CD14-positive monocyte (primary cell): ENCODE measurements at regions not wholly inside any gene's neighbourhood (a gene's known extent, or its start where the extent isn't known, plus 50 kb on each side); places are given as distances from the start of the nearest gene placed in this dataset.

Experiments used
- DNase-seq, 3 donors: peaks; one replicate each; pipeline ENCODE4 v3.0.0-alpha.2; 2011 to 2022
- H2AFZ ChIP-seq: 2 replicates; pipeline ENCODE4 v1.6.0; 2012; ENCODE audit warnings: mild to moderate bottlenecking, low read depth, low read length, inconsistent platforms; ENCODE audit not compliant: insufficient read depth, poor library complexity, severe bottlenecking
- H3K27ac ChIP-seq, 2 donors: 1 replicate in 1 of 2; 2 replicates in 1 of 2; pipeline ENCODE4 v1.5.1; 2012 to 2013; ENCODE audit warnings: low read length in 2 of 2, control low read depth in 1 of 2, inconsistent platforms in 1 of 2, low read depth in 1 of 2, mild to moderate bottlenecking in 1 of 2
- H3K27me3 ChIP-seq, 2 donors: one replicate each; pipeline versions ENCODE4 v1.6.0 to v1.6.1; 2011 to 2013; ENCODE audit warnings: low read length in 2 of 2; ENCODE audit not compliant: control insufficient read depth in 2 of 2, insufficient read depth in 2 of 2
- H3K36me3 ChIP-seq, 2 donors: replicated peaks in 1 of 2; 1 replicate in 1 of 2; 2 replicates in 1 of 2; pipeline versions ENCODE4 v1.5.1 to v1.6.1; 2012 to 2013; ENCODE audit warnings: low read length in 2 of 2, control low read depth in 1 of 2, inconsistent platforms in 1 of 2, mild to moderate bottlenecking in 1 of 2; ENCODE audit not compliant: insufficient read depth in 2 of 2, control insufficient read depth in 1 of 2
- H3K4me1 ChIP-seq, 2 donors: 1 replicate in 1 of 2; 2 replicates in 1 of 2; pipeline versions ENCODE4 v1.5.1 to v1.6.1; 2012 to 2013; ENCODE audit warnings: low read length in 2 of 2, control low read depth in 1 of 2, inconsistent platforms in 1 of 2, mild to moderate bottlenecking in 1 of 2, moderate library complexity in 1 of 2; ENCODE audit not compliant: insufficient read depth in 2 of 2, control insufficient read depth in 1 of 2
- H3K4me2 ChIP-seq: replicated peaks from 2 replicates; pipeline ENCODE3; 2012; ENCODE audit warnings: low read length, moderate library complexity, mild to moderate bottlenecking; ENCODE audit not compliant: poor library complexity, severe bottlenecking; ENCODE audit errors: extremely low read depth
- H3K4me3 ChIP-seq, 3 experiments: fragments of 200-600 bp in 1 of 3; sonication (generic) in 1 of 3; replicated peaks in 1 of 3; 1 replicate in 2 of 3; 2 replicates in 1 of 3; pipeline ENCODE4 v1.5.1; 2011 to 2013; ENCODE audit warnings: low read length in 3 of 3, mild to moderate bottlenecking in 3 of 3, control low read depth in 2 of 3, low read depth in 2 of 3, inconsistent platforms in 1 of 3, moderate library complexity in 1 of 3
- H3K79me2 ChIP-seq: 2 replicates; pipeline ENCODE4 v1.6.0; 2012; ENCODE audit warnings: mild to moderate bottlenecking, control low read depth, inconsistent platforms, low read length, moderate library complexity; ENCODE audit not compliant: insufficient read depth
- H3K9ac ChIP-seq: 2 replicates; pipeline ENCODE4 v1.6.0; 2017; ENCODE audit warnings: low read length, mild to moderate bottlenecking; ENCODE audit not compliant: insufficient read depth, poor library complexity, severe bottlenecking
- H3K9me3 ChIP-seq, 2 donors: replicated peaks in 1 of 2; 1 replicate in 1 of 2; 2 replicates in 1 of 2; pipeline versions ENCODE4 v1.5.1 to v1.6.1; 2012 to 2013; ENCODE audit warnings: low read length in 2 of 2, control low read depth in 1 of 2; ENCODE audit not compliant: control insufficient read depth in 1 of 2, insufficient read depth in 1 of 2
- H4K20me1 ChIP-seq: 2 replicates; pipeline ENCODE4 v1.6.0; 2012; ENCODE audit warnings: mild to moderate bottlenecking, low read length, control low read depth, moderate library complexity; ENCODE audit not compliant: insufficient read depth
- H3K27ac Mint-ChIP-seq, 7 donors: one replicate each; pipeline ENCODE4 v1.8.0; 2020; ENCODE audit warnings: mild to moderate bottlenecking in 7 of 7, mixed read lengths in 7 of 7, moderate library complexity in 6 of 7, inconsistent platforms in 2 of 7
- H3K27me3 Mint-ChIP-seq, 3 donors: one replicate each; pipeline ENCODE4 v1.8.0; 2021 to 2022; ENCODE audit warnings: low read depth in 3 of 3, mild to moderate bottlenecking in 3 of 3, mixed read lengths in 3 of 3, moderate library complexity in 3 of 3, inconsistent platforms in 1 of 3
- H3K36me3 Mint-ChIP-seq, 2 donors: one replicate each; pipeline ENCODE4 v1.8.0; 2020; ENCODE audit warnings: mixed read lengths in 2 of 2, inconsistent platforms in 1 of 2, mild to moderate bottlenecking in 1 of 2
- H3K4me1 Mint-ChIP-seq: one replicate; pipeline ENCODE4 v1.8.0; 2020; ENCODE audit warnings: mild to moderate bottlenecking, mixed read lengths
- H3K4me3 Mint-ChIP-seq, 2 donors: one replicate each; pipeline ENCODE4 v1.8.0; 2020; ENCODE audit warnings: mild to moderate bottlenecking in 2 of 2, mixed read lengths in 2 of 2, moderate library complexity in 1 of 2
- H3K9me3 Mint-ChIP-seq, 7 donors: one replicate each; pipeline ENCODE4 v1.8.0; 2020 to 2022; ENCODE audit warnings: mixed read lengths in 7 of 7, mild to moderate bottlenecking in 6 of 7, moderate library complexity in 6 of 7, inconsistent platforms in 2 of 7
- WGBS: methylation state at CpG from one replicate; pipeline ENCODE4 v1.1.5; 2013; ENCODE audit warnings: missing lambda C conversion rate; ENCODE audit not compliant: insufficient coverage; 5-methylcytosine and 5-hydroxymethylcytosine counted together
- intact Hi-C, 2 donors: fragments of 100-400 bp; cut with micrococcal nuclease; formaldehyde crosslinking; loops; one replicate each; pipeline versions ENCODE4 v1.15.0 to v1.15.1; 2023
- TF ChIP-seq, protein P1 (sequence below): fragments of 200-600 bp; IDR thresholded peaks from one replicate; pipeline ENCODE4 v1.8.0; 2022; ENCODE audit warnings: antibody characterized with exemption, mild to moderate bottlenecking

GRCh38 chr10:59536167-59537014 is 173.3 kb downstream of the SLC16A9 start:
- Mint-ChIP-seq H3K9me3 (peaks cover 0 to 10% (median 4%) of the 10 kb centered on the region in 7 donors), H3K27ac (no peak overlapping the region), H3K4me3 (no peak overlapping the region), H3K36me3 (no peaks in the 10 kb centered on the region), H3K4me1 (no peaks in the 10 kb centered on the region), H3K27me3 (peaks cover 0 to 3% (median 2%) of the 10 kb centered on the region in 3 donors)
- no peak overlapping the region for H3K4me2 ChIP-seq
- H3K4me1 ChIP-seq, result no peaks in the 10 kb centered on the region
- H3K79me2 ChIP-seq, result no peaks in the 10 kb centered on the region
- H3K27me3 ChIP-seq, result no peaks in the 10 kb centered on the region
- TF ChIP-seq, protein P1, sequence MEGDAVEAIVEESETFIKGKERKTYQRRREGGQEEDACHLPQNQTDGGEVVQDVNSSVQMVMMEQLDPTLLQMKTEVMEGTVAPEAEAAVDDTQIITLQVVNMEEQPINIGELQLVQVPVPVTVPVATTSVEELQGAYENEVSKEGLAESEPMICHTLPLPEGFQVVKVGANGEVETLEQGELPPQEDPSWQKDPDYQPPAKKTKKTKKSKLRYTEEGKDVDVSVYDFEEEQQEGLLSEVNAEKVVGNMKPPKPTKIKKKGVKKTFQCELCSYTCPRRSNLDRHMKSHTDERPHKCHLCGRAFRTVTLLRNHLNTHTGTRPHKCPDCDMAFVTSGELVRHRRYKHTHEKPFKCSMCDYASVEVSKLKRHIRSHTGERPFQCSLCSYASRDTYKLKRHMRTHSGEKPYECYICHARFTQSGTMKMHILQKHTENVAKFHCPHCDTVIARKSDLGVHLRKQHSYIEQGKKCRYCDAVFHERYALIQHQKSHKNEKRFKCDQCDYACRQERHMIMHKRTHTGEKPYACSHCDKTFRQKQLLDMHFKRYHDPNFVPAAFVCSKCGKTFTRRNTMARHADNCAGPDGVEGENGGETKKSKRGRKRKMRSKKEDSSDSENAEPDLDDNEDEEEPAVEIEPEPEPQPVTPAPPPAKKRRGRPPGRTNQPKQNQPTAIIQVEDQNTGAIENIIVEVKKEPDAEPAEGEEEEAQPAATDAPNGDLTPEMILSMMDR, result no peak
- intact Hi-C loops, result no loop called here
- no peak overlapping the region for H3K4me3 ChIP-seq
- no peak overlapping the region for H2AFZ ChIP-seq
- H3K9ac ChIP-seq, result no peak overlapping the region
- 18% methylated on average over 2 of the region's 4 CpGs for WGBS
- DNase-seq, result no peak
- peaks cover 0 to 4% of the 10 kb centered on the region in 2 donors for H3K9me3 ChIP-seq
- no peaks in the 10 kb centered on the region for H3K36me3 ChIP-seq
- H4K20me1 ChIP-seq, result no peaks in the 10 kb centered on the region
- no peak overlapping the region for H3K27ac ChIP-seq

- H3K36me3 Mint-ChIP-seq, result no peaks in the 10 kb centered on the region
- TF ChIP-seq, protein P1, result no peak
- Histone ChIP-seq H4K20me1 (no peaks in the 10 kb centered on the region), H3K27me3 (no peaks in the 10 kb centered on the region), H3K4me3 (no peak overlapping the region), H3K36me3 (no peaks in the 10 kb centered on the region), H2AFZ (no peak overlapping the region), H3K4me2 (no peak overlapping the region), H3K9ac (no peak overlapping the region), H3K27ac (no peak overlapping the region), H3K4me1 (no peaks in the 10 kb centered on the region), H3K9me3 (peaks cover 0 to 8% of the 10 kb centered on the region in 2 donors), H3K79me2 (no peaks in the 10 kb centered on the region)
- H3K4me1 Mint-ChIP-seq, result no peaks in the 10 kb centered on the region
- H3K4me3 Mint-ChIP-seq, result no peak overlapping the region
- no peak overlapping the region for H3K27ac Mint-ChIP-seq
- intact Hi-C loops, result no loop called here
- WGBS, result 29% methylated on average over 1 of the region's 1 CpG
- H3K9me3 Mint-ChIP-seq, result peaks cover 0 to 12% (median 0%) of the 10 kb centered on the region in 7 donors
- peaks cover 0 to 4% (median 0%) of the 10 kb centered on the region in 3 donors for H3K27me3 Mint-ChIP-seq
- no peak for DNase-seq
Measured at GRCh38 chr10:59524348-59524747, 162.0 kb upstream of the FAM13C start.
